ENCODE measurements at regions not wholly inside any gene's neighbourhood (a gene's known extent, or its start where the extent isn't known, plus 50 kb on each side); places are given as distances from the start of the nearest gene placed in this dataset.

GRCh38 chr6:92377137-92377536 lies 1042.2 kb downstream of the EPHA7 start:
- Mint-ChIP-seq H3K27ac (no peak overlapping the region), H3K4me3 (no peak overlapping the region), H3K27me3 (ENCODE audit: low read depth) (peaks cover 13% of the 10 kb centered on the region), H3K9me3 (no peaks in the 10 kb centered on the region), H3K4me1 (no peaks in the 10 kb centered on the region), H3K36me3 (no peaks in the 10 kb centered on the region)
- no peak for DNase-seq (ENCODE audit: low spot score in 2 of 2, unreplicated experiment in 2 of 2)
- TF ChIP-seq CTCF (IDR thresholded peaks at IDR 0.05; ENCODE audit: unreplicated experiment): no peak

GRCh38 chr6:92376691-92377090 lies 1042.7 kb downstream of the EPHA7 start:
- no peak overlapping the region for H3K4me3 Mint-ChIP-seq
- DNase-seq (ENCODE audit: low spot score in 2 of 2, unreplicated experiment in 2 of 2): no peak
- no peak for TF ChIP-seq CTCF (IDR thresholded peaks at IDR 0.05; ENCODE audit: unreplicated experiment)
- H3K27me3 Mint-ChIP-seq (ENCODE audit: low read depth): peaks cover 15% of the 10 kb centered on the region
- H3K9me3 Mint-ChIP-seq: no peaks in the 10 kb centered on the region
- H3K4me1 Mint-ChIP-seq: no peaks in the 10 kb centered on the region
- H3K36me3 Mint-ChIP-seq: no peaks in the 10 kb centered on the region
- peak overlapping the region; percentile 48 for H3K27ac Mint-ChIP-seq

- Mint-ChIP-seq H3K9me3 (peaks cover 4% of the 10 kb centered on the region), H3K27me3 (ENCODE audit: low read depth) (peaks cover 15% of the 10 kb centered on the region), H3K4me1 (no peaks in the 10 kb centered on the region), H3K27ac (no peak overlapping the region), H3K4me3 (no peak overlapping the region), H3K36me3 (no peaks in the 10 kb centered on the region)
- no peak for TF ChIP-seq CTCF (IDR thresholded peaks at IDR 0.05; ENCODE audit: unreplicated experiment)
- no peak for DNase-seq (ENCODE audit: low spot score in 2 of 2, unreplicated experiment in 2 of 2)
Measured at GRCh38 chr6:92371211-92372208, 1047.8 kb downstream of the EPHA7 start.

GRCh38 chr6:92369309-92369708 lies 1050.0 kb downstream of the EPHA7 start:
- no peak for TF ChIP-seq CTCF (IDR thresholded peaks at IDR 0.05; ENCODE audit: unreplicated experiment)
- no peak overlapping the region for H3K27ac Mint-ChIP-seq
- no peak overlapping the region for H3K4me3 Mint-ChIP-seq
- no peaks in the 10 kb centered on the region for H3K4me1 Mint-ChIP-seq
- no peak for DNase-seq (ENCODE audit: low spot score in 2 of 2, unreplicated experiment in 2 of 2)
- H3K27me3 Mint-ChIP-seq (ENCODE audit: low read depth): peaks cover 11% of the 10 kb centered on the region
- peaks cover 9% of the 10 kb centered on the region for H3K9me3 Mint-ChIP-seq
- no peaks in the 10 kb centered on the region for H3K36me3 Mint-ChIP-seq

GRCh38 chr6:92364948-92365541 lies 1054.3 kb downstream of the EPHA7 start:
- TF ChIP-seq CTCF (IDR thresholded peaks at IDR 0.05; ENCODE audit: unreplicated experiment): no peak
- peaks cover 8% of the 10 kb centered on the region for H3K4me1 Mint-ChIP-seq
- H3K4me3 Mint-ChIP-seq: no peak overlapping the region
- peaks cover 9% of the 10 kb centered on the region for H3K9me3 Mint-ChIP-seq
- H3K36me3 Mint-ChIP-seq: no peaks in the 10 kb centered on the region
- H3K27me3 Mint-ChIP-seq (ENCODE audit: low read depth): no peaks in the 10 kb centered on the region
- H3K27ac Mint-ChIP-seq: no peak overlapping the region
- DNase-seq (ENCODE audit: low spot score in 2 of 2, unreplicated experiment in 2 of 2): no peak
